ENCODE measurements at regions not wholly inside any gene's neighbourhood (a gene's known extent, or its start where the extent isn't known, plus 50 kb on each side); places are given as distances from the start of the nearest gene placed in this dataset.

GRCh38 chrX:99421796-99422195 is 988.3 kb downstream of the PCDH19 start:
- ChIA-PET CTCF (no interaction called here), POLR2A (ENCODE audit: unreplicated experiment) (no interaction called here)
- BruUV-seq (replicated peaks): no TSS peak
- DNase-seq (no peak), ATAC-seq (no peak)
- Histone ChIP-seq H3K27ac (ENCODE audit: low read length) (no peak overlapping the region), H2AFZ (ENCODE audit: low read length) (no peak overlapping the region), H3K9me3 (ENCODE audit: low read length) (no peaks in the 10 kb centered on the region), H3K36me3 (ENCODE audit: low read depth, low read length) (no peaks in the 10 kb centered on the region), H3K4me2 (ENCODE audit: low read length) (no peak overlapping the region), H3K4me1 (ENCODE audit: insufficient read depth, low read length) (no peaks in the 10 kb centered on the region), H3K79me2 (ENCODE audit: low read length) (no peaks in the 10 kb centered on the region), H4K20me1 (ENCODE audit: low read length) (no peaks in the 10 kb centered on the region), H3K27me3 (ENCODE audit: low read length) (no peaks in the 10 kb centered on the region), H3F3A (ENCODE audit: low read length, unreplicated experiment) (no peaks in the 10 kb centered on the region), H3K9ac (ENCODE audit: low read length) (no peak overlapping the region), H3K4me3 (ENCODE audit: low read length) (no peak overlapping the region), H3K9me2 (replicated peaks; ENCODE audit: low read length) (no peaks in the 10 kb centered on the region)
- intact Hi-C loops (cut with micrococcal nuclease): no loop called here
- TF ChIP-seq CTCF (conservative IDR thresholded peaks at IDR 0.05; ENCODE audit: low read depth, low read length): no peak
- no peak for TF ChIP-seq EZH2phosphoT487 (IDR thresholded peaks at IDR 0.05; ENCODE audit: borderline replicate concordance, low read length)
- TF ChIP-seq EZH2 (IDR thresholded peaks at IDR 0.05; ENCODE audit: low read length, unreplicated experiment): no peak

GRCh38 chrX:99415470-99415869 is 994.6 kb downstream of the PCDH19 start:
- Histone ChIP-seq H3K4me3 (ENCODE audit: low read length) (no peak overlapping the region), H3K4me2 (ENCODE audit: low read length) (no peak overlapping the region), H3K9me2 (replicated peaks; ENCODE audit: low read length) (no peaks in the 10 kb centered on the region), H3K9ac (ENCODE audit: low read length) (no peak overlapping the region), H3F3A (ENCODE audit: low read length, unreplicated experiment) (no peaks in the 10 kb centered on the region), H3K4me1 (ENCODE audit: insufficient read depth, low read length) (no peaks in the 10 kb centered on the region), H3K79me2 (ENCODE audit: low read length) (no peaks in the 10 kb centered on the region), H3K36me3 (ENCODE audit: low read depth, low read length) (no peaks in the 10 kb centered on the region), H3K9me3 (ENCODE audit: low read length) (no peaks in the 10 kb centered on the region), H2AFZ (ENCODE audit: low read length) (no peak overlapping the region), H3K27me3 (ENCODE audit: low read length) (no peaks in the 10 kb centered on the region), H3K27ac (ENCODE audit: low read length) (no peak overlapping the region), H4K20me1 (ENCODE audit: low read length) (no peaks in the 10 kb centered on the region)
- ChIA-PET POLR2A (ENCODE audit: unreplicated experiment) (no interaction called here), CTCF (no interaction called here)
- intact Hi-C loops (cut with micrococcal nuclease): no loop called here
- no TSS peak for BruUV-seq (replicated peaks)
- ATAC-seq: no peak
- DNase-seq: no peak
- TF ChIP-seq EZH2 (IDR thresholded peaks at IDR 0.05; ENCODE audit: low read length, unreplicated experiment): no peak
- no peak for TF ChIP-seq CTCF (conservative IDR thresholded peaks at IDR 0.05; ENCODE audit: low read depth, low read length)
- TF ChIP-seq EZH2phosphoT487 (IDR thresholded peaks at IDR 0.05; ENCODE audit: borderline replicate concordance, low read length): no peak

GRCh38 chrX:99413317-99413716 is 996.8 kb downstream of the PCDH19 start:
- Histone ChIP-seq H3F3A (ENCODE audit: low read length, unreplicated experiment) (no peaks in the 10 kb centered on the region), H3K27me3 (ENCODE audit: low read length) (no peaks in the 10 kb centered on the region), H2AFZ (ENCODE audit: low read length) (no peak overlapping the region), H3K79me2 (ENCODE audit: low read length) (no peaks in the 10 kb centered on the region), H3K9me3 (ENCODE audit: low read length) (no peaks in the 10 kb centered on the region), H3K4me3 (ENCODE audit: low read length) (no peak overlapping the region), H4K20me1 (ENCODE audit: low read length) (no peaks in the 10 kb centered on the region), H3K9me2 (replicated peaks; ENCODE audit: low read length) (no peaks in the 10 kb centered on the region), H3K27ac (ENCODE audit: low read length) (no peak overlapping the region), H3K9ac (ENCODE audit: low read length) (no peak overlapping the region), H3K36me3 (ENCODE audit: low read depth, low read length) (no peaks in the 10 kb centered on the region), H3K4me1 (ENCODE audit: insufficient read depth, low read length) (no peaks in the 10 kb centered on the region), H3K4me2 (ENCODE audit: low read length) (no peak overlapping the region)
- no TSS peak for BruUV-seq (replicated peaks)
- TF ChIP-seq EZH2 (IDR thresholded peaks at IDR 0.05; ENCODE audit: low read length, unreplicated experiment) (no peak), CTCF (conservative IDR thresholded peaks at IDR 0.05; ENCODE audit: low read depth, low read length) (no peak), EZH2phosphoT487 (IDR thresholded peaks at IDR 0.05; ENCODE audit: borderline replicate concordance, low read length) (no peak)
- DNase-seq: no peak
- ChIA-PET CTCF (no interaction called here), POLR2A (ENCODE audit: unreplicated experiment) (no interaction called here)
- intact Hi-C loops (cut with micrococcal nuclease): no loop called here
- no peak for ATAC-seq
